HEK293 (cell line): ENCODE measurements at regions not wholly inside any gene's neighbourhood (a gene's known extent, or its start where the extent isn't known, plus 50 kb on each side); places are given as distances from the start of the nearest gene placed in this dataset.

Experiments used
- CTCF ChIA-PET: fragments of 350-600 bp; formaldehyde crosslinking; extraction: SDS; loops from one replicate; lab custom pipeline; 2021; ENCODE audit warnings: antibody characterized with exemption; lab: Yijun Ruan, JAX
- POLR2A ChIA-PET: fragments of 300-600 bp; formaldehyde crosslinking; extraction: SDS; loops from one replicate; lab custom pipeline; 2020; ENCODE audit warnings: antibody characterized with exemption, inconsistent platforms; lab: Yijun Ruan, JAX
- H3K27ac ChIP-seq: fragments of 200-500 bp; sonication (Bioruptor generic); 2 replicates; pipeline ENCODE4 v1.5.1; 2014; ENCODE audit warnings: low read depth, low read length, control low read depth, inconsistent platforms; ENCODE audit errors: extremely low read depth
- H3K36me3 ChIP-seq, 2 experiments: fragments of 200-500 bp in 1 of 2; sonication (Bioruptor generic) in 1 of 2; 1 replicate in 1 of 2; 2 replicates in 1 of 2; pipeline ENCODE4 v1.5.1; 2014 to 2017; ENCODE audit warnings: inconsistent platforms in 2 of 2, low read length in 2 of 2; ENCODE audit not compliant: control insufficient read depth in 2 of 2, insufficient read depth in 1 of 2
- H3K4me1 ChIP-seq: fragments of 200-500 bp; sonication (Bioruptor generic); 2 replicates; pipeline ENCODE4 v1.5.1; 2014; ENCODE audit warnings: mild to moderate bottlenecking, low read length, inconsistent platforms; ENCODE audit not compliant: control insufficient read depth, insufficient read depth
- H3K4me3 ChIP-seq: 2 replicates; pipeline ENCODE4 v1.5.1; 2011; ENCODE audit warnings: low read depth, mild to moderate bottlenecking, control low read depth, low read length, moderate library complexity
- H3K9me3 ChIP-seq: fragments of 200-500 bp; sonication (Bioruptor generic); 2 replicates; pipeline ENCODE4 v1.5.1; 2014; ENCODE audit warnings: low read depth, low read length, inconsistent platforms; ENCODE audit not compliant: control insufficient read depth, insufficient read depth
- FEZF1 ChIP-seq: fragments of 450-650 bp; formaldehyde crosslinking; IDR thresholded peaks from 2 replicates; pipeline ENCODE4 v1.5.1; 2016; ENCODE audit warnings: missing biosample characterization, missing genetic modification characterization
- GFI1B ChIP-seq: fragments of 450-650 bp; formaldehyde crosslinking; IDR thresholded peaks from 2 replicates; pipeline ENCODE4 v1.5.1; 2016; ENCODE audit warnings: missing biosample characterization, missing genetic modification characterization
- KLF16 ChIP-seq: fragments of 450-650 bp; formaldehyde crosslinking; IDR thresholded peaks from 2 replicates; pipeline ENCODE4 v1.5.1; 2017; ENCODE audit warnings: missing biosample characterization, missing genetic modification characterization
- MZF1 ChIP-seq: fragments of 450-650 bp; formaldehyde crosslinking; IDR thresholded peaks from 2 replicates; pipeline ENCODE4 v1.5.1; 2017; ENCODE audit warnings: missing biosample characterization, missing genetic modification characterization, borderline replicate concordance
- REST ChIP-seq: fragments of 450-650 bp; formaldehyde crosslinking; IDR thresholded peaks from 2 replicates; pipeline ENCODE4 v1.5.1; 2016; ENCODE audit warnings: missing biosample characterization, missing genetic modification characterization
- YY1 ChIP-seq: fragments of 450-650 bp; formaldehyde crosslinking; IDR thresholded peaks from 2 replicates; pipeline ENCODE4 v1.5.1; 2018; ENCODE audit warnings: missing biosample characterization, missing genetic modification characterization
- ZBTB44 ChIP-seq: fragments of 450-650 bp; IDR thresholded peaks from 2 replicates; pipeline ENCODE4 v1.5.1; 2018; ENCODE audit warnings: missing biosample characterization, mild to moderate bottlenecking, missing genetic modification characterization
- ZFP69B ChIP-seq: fragments of 450-650 bp; formaldehyde crosslinking; IDR thresholded peaks from 2 replicates; pipeline ENCODE4 v1.5.1; 2016; ENCODE audit warnings: missing biosample characterization, missing genetic modification characterization
- ZNF114 ChIP-seq: fragments of 450-650 bp; formaldehyde crosslinking; IDR thresholded peaks from 2 replicates; pipeline ENCODE4 v1.5.0; 2017; ENCODE audit warnings: missing biosample characterization, missing genetic modification characterization
- ZNF184 ChIP-seq: fragments of 450-650 bp; IDR thresholded peaks from 2 replicates; pipeline ENCODE4 v1.5.1; 2018; ENCODE audit warnings: missing biosample characterization, mild to moderate bottlenecking, missing genetic modification characterization
- ZNF214 ChIP-seq: fragments of 450-650 bp; formaldehyde crosslinking; IDR thresholded peaks from 2 replicates; pipeline ENCODE4 v1.5.1; 2017; ENCODE audit warnings: missing biosample characterization, mild to moderate bottlenecking, missing genetic modification characterization, borderline replicate concordance
- ZNF292 ChIP-seq: fragments of 450-650 bp; formaldehyde crosslinking; IDR thresholded peaks from 2 replicates; pipeline ENCODE4 v1.5.1; 2016; ENCODE audit warnings: low read depth, missing biosample characterization, missing genetic modification characterization, borderline replicate concordance
- ZNF354C ChIP-seq: fragments of 450-650 bp; formaldehyde crosslinking; IDR thresholded peaks from 2 replicates; pipeline ENCODE4 v1.5.1; 2016; ENCODE audit warnings: missing biosample characterization, missing genetic modification characterization, low read depth, borderline replicate concordance
- ZNF488 ChIP-seq: fragments of 450-650 bp; formaldehyde crosslinking; IDR thresholded peaks from 2 replicates; pipeline ENCODE4 v1.5.1; 2016; ENCODE audit warnings: missing biosample characterization, missing genetic modification characterization
- ZNF510 ChIP-seq: fragments of 450-650 bp; formaldehyde crosslinking; IDR thresholded peaks from 2 replicates; pipeline ENCODE4 v1.5.1; 2018; ENCODE audit warnings: mild to moderate bottlenecking, missing genetic modification characterization, missing biosample characterization; ENCODE audit not compliant: insufficient replicate concordance
- ZNF518A ChIP-seq: fragments of 450-650 bp; formaldehyde crosslinking; conservative IDR thresholded peaks from 2 replicates; pipeline ENCODE4 v1.5.1; 2016; ENCODE audit warnings: low read depth, missing biosample characterization, missing genetic modification characterization
- ZNF529 ChIP-seq: fragments of 450-650 bp; formaldehyde crosslinking; IDR thresholded peaks from 2 replicates; pipeline ENCODE4 v1.5.1; 2017; ENCODE audit warnings: missing genetic modification characterization, missing biosample characterization; ENCODE audit not compliant: insufficient replicate concordance
- ZNF585B ChIP-seq: fragments of 450-650 bp; formaldehyde crosslinking; IDR thresholded peaks from 2 replicates; pipeline ENCODE4 v1.5.1; 2016; ENCODE audit warnings: missing biosample characterization, missing genetic modification characterization
- ZNF639 ChIP-seq: fragments of 450-650 bp; formaldehyde crosslinking; IDR thresholded peaks from 2 replicates; pipeline ENCODE4 v1.5.1; 2016; ENCODE audit warnings: missing biosample characterization, missing genetic modification characterization
- ZNF777 ChIP-seq: fragments of 450-650 bp; formaldehyde crosslinking; IDR thresholded peaks from 2 replicates; pipeline ENCODE4 v1.5.1; 2017; ENCODE audit warnings: missing biosample characterization, missing genetic modification characterization, borderline replicate concordance
- ZNF837 ChIP-seq: fragments of 450-650 bp; formaldehyde crosslinking; IDR thresholded peaks from 2 replicates; pipeline ENCODE4 v1.5.1; 2016; ENCODE audit warnings: missing biosample characterization, missing genetic modification characterization
- ZNF843 ChIP-seq: fragments of 450-650 bp; formaldehyde crosslinking; IDR thresholded peaks from 2 replicates; pipeline ENCODE4 v1.5.1; 2016; ENCODE audit warnings: missing biosample characterization, missing genetic modification characterization
- ZSCAN16 ChIP-seq: fragments of 450-650 bp; formaldehyde crosslinking; IDR thresholded peaks from 2 replicates; pipeline ENCODE4 v1.5.1; 2016; ENCODE audit warnings: missing biosample characterization, missing genetic modification characterization
- ZSCAN18 ChIP-seq: fragments of 450-650 bp; formaldehyde crosslinking; IDR thresholded peaks from 2 replicates; pipeline ENCODE4 v1.5.1; 2016; ENCODE audit warnings: missing biosample characterization, missing genetic modification characterization

GRCh38 chr2:111685342-111685741 lies 198.7 kb downstream of the ANAPC1 start (continued):
- TF ChIP-seq REST (tag by site-specific recombination) (no peak), ZNF488 (tag by site-specific recombination) (no peak), MZF1 (no peak), ZNF639 (no peak), ZNF777 (no peak), ZSCAN16 (tag by site-specific recombination) (no peak)

GRCh38 chr2:111686994-111687393 lies 197.0 kb downstream of the ANAPC1 start:
- TF ChIP-seq ZNF354C (tag by site-specific recombination) = no peak
- TF ChIP-seq ZNF843 (tag by site-specific recombination) = no peak
- no peak for TF ChIP-seq ZNF114 (tag by site-specific recombination)
- no peak for TF ChIP-seq ZNF518A
- TF ChIP-seq ZFP69B (tag by site-specific recombination) = no peak
- TF ChIP-seq ZNF184 (tag by site-specific recombination) = no peak
- TF ChIP-seq FEZF1 (tag by site-specific recombination) = no peak
- no peak for TF ChIP-seq KLF16
- TF ChIP-seq ZNF529 (tag by site-specific recombination) = no peak
- TF ChIP-seq ZNF214 (tag by site-specific recombination) = no peak
- no peak for TF ChIP-seq ZNF292 (tag by site-specific recombination)
- no peak for TF ChIP-seq ZNF510
- TF ChIP-seq ZBTB44 = no peak
- TF ChIP-seq GFI1B (tag by site-specific recombination) = no peak
- no peak for TF ChIP-seq ZNF837 (tag by site-specific recombination)
- no peak for TF ChIP-seq YY1
- TF ChIP-seq ZNF585B (tag by site-specific recombination) = no peak
- TF ChIP-seq ZSCAN18 (tag by site-specific recombination) = no peak
- Histone ChIP-seq H3K27ac (no peak overlapping the region), H3K9me3 (no peaks in the 10 kb centered on the region), H3K4me1 (no peaks in the 10 kb centered on the region), H3K36me3 (no peaks in the 10 kb centered on the region), H3K4me3 (no peak overlapping the region)
- ChIA-PET CTCF (interaction anchor here (0.5 kb wide), 2 partner anchors 15 to 213 kb away, joined by 3 to 6 read pairs; no protein-coding TSS in a partner anchor), POLR2A (no interaction called here)
